GM18867 (cell line): ENCODE measurements at regions not wholly inside any gene's neighbourhood (a gene's known extent, or its start where the extent isn't known, plus 50 kb on each side); places are given as distances from the start of the nearest gene placed in this dataset.

Source experiments
- ATAC-seq: cut with Tn5 transposase; IDR thresholded peaks from one replicate; pipeline ENCODE4 v1.9.1; 2021; ENCODE audit warnings: mild to moderate bottlenecking, moderate library complexity; ENCODE audit not compliant: unreplicated experiment

- ATAC-seq, result no peak
Observed at GRCh38 chr17:36752096-36752888, 150.9 kb downstream of the MRM1 start.

- ATAC-seq, result no peak
Observed at GRCh38 chr17:36755586-36755985, 154.2 kb downstream of the MRM1 start.

- no peak for ATAC-seq
Observed at GRCh38 chr17:36756695-36757094, 155.3 kb downstream of the MRM1 start.

- ATAC-seq, result no peak
Observed at GRCh38 chr17:36760425-36760824, 159.0 kb downstream of the MRM1 start.

- ATAC-seq, result no peak
Observed at GRCh38 chr17:36761203-36761950, 160.0 kb downstream of the MRM1 start.

- no peak for ATAC-seq
Observed at GRCh38 chr17:36765436-36766043, 164.2 kb downstream of the MRM1 start.

- no peak for ATAC-seq
Observed at GRCh38 chr17:36768394-36768793, 167.0 kb downstream of the MRM1 start.

GRCh38 chr17:36773039-36773438 lies 164.2 kb upstream of the LHX1 start:
- ATAC-seq, result no peak

- ATAC-seq, result no peak
Observed at GRCh38 chr17:36777118-36777517, 160.2 kb upstream of the LHX1 start.

GRCh38 chr17:36778448-36778847 lies 158.8 kb upstream of the LHX1 start:
- ATAC-seq, result no peak

GRCh38 chr17:36779550-36779949 lies 157.7 kb upstream of the LHX1 start:
- no peak for ATAC-seq

GRCh38 chr17:36784633-36785032 lies 152.6 kb upstream of the LHX1 start:
- no peak for ATAC-seq

- no peak for ATAC-seq
Observed at GRCh38 chr17:36786867-36787266, 150.4 kb upstream of the LHX1 start.

- no peak for ATAC-seq
Observed at GRCh38 chr17:36791150-36791941, 145.9 kb upstream of the LHX1 start.

- ATAC-seq, result no peak
Observed at GRCh38 chr17:36791942-36792475, 145.3 kb upstream of the LHX1 start.

GRCh38 chr17:36792849-36793248 lies 144.4 kb upstream of the LHX1 start:
- ATAC-seq, result no peak

- no peak for ATAC-seq
Observed at GRCh38 chr17:36793976-36794375, 143.3 kb upstream of the LHX1 start.

GRCh38 chr17:36807496-36808179 lies 129.6 kb upstream of the LHX1 start:
- no peak for ATAC-seq

GRCh38 chr17:36808180-36808661 lies 129.1 kb upstream of the LHX1 start:
- no peak for ATAC-seq

GRCh38 chr17:36812762-36813161 lies 124.5 kb upstream of the LHX1 start:
- no peak for ATAC-seq
